Mesenchymal stem cell (in vitro differentiated cells and primary cell): ENCODE measurements at regions not wholly inside any gene's neighbourhood (a gene's known extent, or its start where the extent isn't known, plus 50 kb on each side); places are given as distances from the start of the nearest gene placed in this dataset.
"Not testable (repeated sequence)": the region's sequence is repeated elsewhere in the genome, so short reads cannot be mapped to it uniquely, and the experiment has no call there.

Experiments used
- DNase-seq: peaks from one replicate; pipeline ENCODE4 v3.0.0-alpha.2; 2013
- H2AFZ ChIP-seq: one replicate; pipeline ENCODE4 v1.6.1; 2013; ENCODE audit warnings: low read depth, mild to moderate bottlenecking, control low read depth, inconsistent platforms, low read length, moderate library complexity
- H2AK5ac ChIP-seq: 2 replicates; pipeline ENCODE4 v1.6.1; 2013; ENCODE audit warnings: low read length, moderate library complexity, mild to moderate bottlenecking, inconsistent platforms; ENCODE audit not compliant: severe bottlenecking
- H2BK120ac ChIP-seq: one replicate; pipeline ENCODE4 v1.6.1; 2013; ENCODE audit warnings: low read depth, mild to moderate bottlenecking, inconsistent platforms, low read length, moderate library complexity
- H2BK12ac ChIP-seq, 2 experiments: one replicate each; pipeline ENCODE4 v1.6.1; 2013; ENCODE audit warnings: inconsistent platforms in 2 of 2, low read length in 2 of 2, mild to moderate bottlenecking in 2 of 2, moderate library complexity in 2 of 2, control low read depth in 1 of 2
- H2BK15ac ChIP-seq: one replicate; pipeline ENCODE4 v1.6.1; 2013; ENCODE audit warnings: mild to moderate bottlenecking, low read depth, inconsistent platforms; ENCODE audit not compliant: poor library complexity, severe bottlenecking
- H2BK5ac ChIP-seq: 2 replicates; pipeline ENCODE4 v1.6.1; 2013; ENCODE audit warnings: low read depth, mild to moderate bottlenecking, low read length, control low read depth, inconsistent platforms; ENCODE audit not compliant: poor library complexity, severe bottlenecking
- H3K14ac ChIP-seq, 2 experiments: one replicate each; pipeline ENCODE4 v1.6.1; 2013; ENCODE audit warnings: inconsistent platforms in 2 of 2, low read length in 2 of 2, control low read depth in 1 of 2, mild to moderate bottlenecking in 1 of 2, moderate library complexity in 1 of 2
- H3K18ac ChIP-seq, 2 experiments: one replicate each; pipeline ENCODE4 v1.6.1; 2013; ENCODE audit warnings: inconsistent platforms in 2 of 2, low read length in 2 of 2, control low read depth in 1 of 2, low read depth in 1 of 2, mild to moderate bottlenecking in 1 of 2
- H3K23ac ChIP-seq, 2 experiments: one replicate each; pipeline ENCODE4 v1.6.1; 2013; ENCODE audit warnings: inconsistent platforms in 2 of 2, low read length in 2 of 2, mild to moderate bottlenecking in 2 of 2, moderate library complexity in 2 of 2, control low read depth in 1 of 2
- H3K27ac ChIP-seq: 2 replicates; pipeline ENCODE4 v1.5.1; 2013; ENCODE audit warnings: mild to moderate bottlenecking, moderate library complexity, low read length, control low read depth, inconsistent platforms; ENCODE audit not compliant: poor library complexity, severe bottlenecking
- H3K27me3 ChIP-seq, 2 experiments: 2 replicates each; pipeline versions ENCODE4 v1.6.1 to v1.7.0; 2013; ENCODE audit warnings: low read length in 2 of 2, mild to moderate bottlenecking in 2 of 2, moderate library complexity in 2 of 2, control low read depth in 1 of 2, inconsistent platforms in 1 of 2; ENCODE audit not compliant: control insufficient read depth in 1 of 2, insufficient read depth in 1 of 2
- H3K36me3 ChIP-seq, 2 experiments: 2 replicates each; pipeline versions ENCODE4 v1.6.1 to v1.7.0; 2013; ENCODE audit warnings: low read length in 2 of 2, control low read depth in 1 of 2, inconsistent platforms in 1 of 2, low read depth in 1 of 2, mild to moderate bottlenecking in 1 of 2; ENCODE audit not compliant: insufficient read depth in 2 of 2, control insufficient read depth in 1 of 2
- H3K4ac ChIP-seq, 2 experiments: one replicate each; pipeline ENCODE4 v1.6.1; 2013; ENCODE audit warnings: inconsistent platforms in 2 of 2, low read length in 2 of 2, mild to moderate bottlenecking in 2 of 2, moderate library complexity in 2 of 2, control low read depth in 1 of 2, low read depth in 1 of 2
- H3K4me1 ChIP-seq: 2 replicates; pipeline ENCODE4 v1.6.1; 2013; ENCODE audit warnings: low read depth, low read length, control low read depth; ENCODE audit not compliant: control insufficient read depth, insufficient read depth
- H3K4me2 ChIP-seq: 2 replicates; pipeline ENCODE4 v1.6.1; 2013; ENCODE audit warnings: low read length, mild to moderate bottlenecking, inconsistent platforms; ENCODE audit not compliant: poor library complexity, severe bottlenecking
- H3K4me3 ChIP-seq, 2 experiments: 2 replicates each; pipeline versions ENCODE4 v1.5.1 to v1.7.0; 2013; ENCODE audit warnings: low read length in 2 of 2, mild to moderate bottlenecking in 2 of 2, control low read depth in 1 of 2, low read depth in 1 of 2; ENCODE audit not compliant: insufficient read depth in 1 of 2
- H3K79me1 ChIP-seq: replicated peaks from 2 replicates; pipeline ENCODE4 v1.6.1; 2013; ENCODE audit warnings: mild to moderate bottlenecking, control low read depth, low read length, inconsistent platforms; ENCODE audit not compliant: poor library complexity, severe bottlenecking
- H3K9ac ChIP-seq: 2 replicates; pipeline ENCODE4 v1.7.0; 2013; ENCODE audit warnings: mild to moderate bottlenecking, low read length, moderate library complexity
- H3K9me3 ChIP-seq: 2 replicates; pipeline ENCODE4 v1.7.0; 2013; ENCODE audit warnings: mild to moderate bottlenecking, low read length; ENCODE audit not compliant: control insufficient read depth
- H4K8ac ChIP-seq: one replicate; pipeline ENCODE4 v1.6.1; 2013; ENCODE audit warnings: inconsistent platforms, mild to moderate bottlenecking, low read length, moderate library complexity
- H4K91ac ChIP-seq: one replicate; pipeline ENCODE4 v1.6.1; 2013; ENCODE audit warnings: mild to moderate bottlenecking, low read length, inconsistent platforms
- WGBS: methylation state at CpG from one replicate; pipeline ENCODE4 v1.1.7; 2013; ENCODE audit warnings: mixed read lengths; 5-methylcytosine and 5-hydroxymethylcytosine counted together

DNA sequence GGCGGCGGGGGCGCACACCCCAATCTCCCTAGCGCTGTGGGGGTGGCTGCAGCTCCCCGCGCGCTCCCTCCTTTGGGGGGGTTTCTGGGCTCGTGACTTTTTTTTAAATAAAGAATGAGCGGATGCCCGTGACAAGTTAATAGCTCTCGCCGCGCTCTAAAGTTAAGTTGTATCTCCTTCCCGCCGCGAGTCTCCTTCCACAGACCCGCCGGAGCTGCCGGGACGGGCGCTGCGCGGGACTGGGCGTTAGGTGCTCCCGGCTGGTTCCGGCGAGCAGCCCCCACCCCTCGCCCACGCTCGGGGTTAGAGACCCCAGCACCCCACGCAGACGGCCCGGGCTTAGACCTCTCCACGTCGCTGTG is 82.6 kb upstream of the HMGA2 start:
- peak overlapping the region; percentile 90 for H2AFZ ChIP-seq
- H3K4ac ChIP-seq = peak overlapping the region; percentile 77 to 87
- peak overlapping the region in 1 of 2 experiments; percentile 48 for H3K23ac ChIP-seq
- H3K79me1 ChIP-seq = peaks cover 5% of the 10 kb centered on the region
- H2BK15ac ChIP-seq = peak overlapping the region; percentile 96
- peak overlapping the region; percentile 95 for H4K8ac ChIP-seq
- peak overlapping the region; percentile 88 for H3K9ac ChIP-seq
- H3K14ac ChIP-seq = peak overlapping the region in 1 of 2 experiments; percentile 98
- H3K36me3 ChIP-seq = no peaks in the 10 kb centered on the region
- H3K4me2 ChIP-seq = peak overlapping the region; percentile 80
- H3K27ac ChIP-seq = peak overlapping the region; percentile 82
- no peaks in the 10 kb centered on the region for H3K9me3 ChIP-seq
- peak overlapping the region; percentile 81 to 100 for H3K18ac ChIP-seq
- H2BK12ac ChIP-seq = peak overlapping the region; percentile 97 to 100
- no peaks in the 10 kb centered on the region for H3K27me3 ChIP-seq
- under 1% methylated on average over 28 of the region's 35 CpGs for WGBS
- peak overlapping the region; percentile 98 for H4K91ac ChIP-seq
- no peak overlapping the region for H2AK5ac ChIP-seq
- H3K4me3 ChIP-seq = peak overlapping the region; percentile 89 to 93
- DNase-seq = peak; percentile 70
- peak overlapping the region; percentile 98 for H2BK5ac ChIP-seq
- peaks cover 5% of the 10 kb centered on the region for H3K4me1 ChIP-seq
- H2BK120ac ChIP-seq = peak overlapping the region; percentile 77

DNA sequence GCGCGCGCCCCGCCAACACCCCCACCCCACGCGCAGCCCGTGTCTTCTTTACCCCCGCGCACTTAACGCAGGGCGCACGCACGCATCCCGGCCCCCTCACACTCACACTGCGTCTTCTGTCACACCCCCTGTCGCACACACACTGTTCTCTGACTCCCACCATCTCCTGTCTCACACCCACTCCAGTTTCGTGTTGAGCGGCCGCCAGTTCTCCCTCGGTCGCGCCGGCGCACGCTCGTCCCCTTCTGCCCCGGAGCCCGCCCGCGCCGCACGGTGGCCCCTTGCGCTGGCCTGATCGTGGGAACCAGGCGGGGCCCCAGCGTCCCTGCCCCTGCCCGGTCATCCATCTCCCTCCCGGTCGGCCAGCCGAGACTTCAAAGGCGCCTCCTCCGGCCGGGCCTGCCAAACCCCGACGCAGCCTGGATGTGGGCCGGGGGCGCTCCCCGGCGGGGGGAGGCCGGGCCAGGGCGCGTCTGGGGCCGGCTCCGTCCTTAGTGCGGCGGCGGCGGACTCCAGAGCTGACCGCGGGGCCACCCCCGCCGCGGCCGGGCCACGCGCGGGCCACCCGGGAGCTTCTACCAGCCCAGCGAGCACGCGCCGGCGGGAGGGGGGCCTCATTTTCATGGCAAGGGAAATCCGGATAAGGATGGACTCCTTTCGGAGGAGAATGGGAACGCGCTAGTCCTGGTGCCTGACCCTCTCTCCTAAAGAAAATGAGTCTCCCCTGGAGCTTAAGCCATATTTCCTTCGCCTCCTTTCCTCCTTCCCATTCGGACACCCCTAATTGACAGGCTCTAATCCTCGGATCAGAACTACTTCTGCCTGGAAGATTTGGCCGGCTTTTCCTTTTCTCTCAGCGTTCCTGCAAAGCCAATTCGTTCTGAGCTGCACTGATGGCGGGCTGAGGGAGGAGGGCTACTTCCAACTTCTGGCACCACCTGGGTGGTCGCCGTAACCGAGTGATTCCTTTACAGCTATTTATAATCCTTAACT is 82.0 kb upstream of the HMGA2 start:
- Histone ChIP-seq H3K79me1 (peaks cover 5% of the 10 kb centered on the region), H4K8ac (peak overlapping the region; percentile 95), H2BK12ac (peak overlapping the region; percentile 97 to 100), H3K27ac (peak overlapping the region; percentile 89), H4K91ac (peak overlapping the region; percentile 98), H3K27me3 (no peaks in the 10 kb centered on the region), H3K4ac (peak overlapping the region; percentile 77 to 87), H3K4me3 (peak overlapping the region; percentile 89 to 93), H3K18ac (peak overlapping the region; percentile 81 to 100), H3K23ac (peak overlapping the region; percentile 48 to 60), H3K14ac (peak overlapping the region in 1 of 2 experiments; percentile 98), H2BK5ac (peak overlapping the region; percentile 98), H2AFZ (peak overlapping the region; percentile 90), H2BK15ac (peak overlapping the region; percentile 96), H3K4me1 (peaks cover 5% of the 10 kb centered on the region), H3K36me3 (no peaks in the 10 kb centered on the region), H2BK120ac (peak overlapping the region; percentile 77), H2AK5ac (no peak overlapping the region), H3K4me2 (peak overlapping the region; percentile 80), H3K9ac (peak overlapping the region; percentile 88), H3K9me3 (no peaks in the 10 kb centered on the region)
- WGBS = 3% methylated on average over 84 of the region's 87 CpGs
- peak; percentile 64 for DNase-seq

DNA sequence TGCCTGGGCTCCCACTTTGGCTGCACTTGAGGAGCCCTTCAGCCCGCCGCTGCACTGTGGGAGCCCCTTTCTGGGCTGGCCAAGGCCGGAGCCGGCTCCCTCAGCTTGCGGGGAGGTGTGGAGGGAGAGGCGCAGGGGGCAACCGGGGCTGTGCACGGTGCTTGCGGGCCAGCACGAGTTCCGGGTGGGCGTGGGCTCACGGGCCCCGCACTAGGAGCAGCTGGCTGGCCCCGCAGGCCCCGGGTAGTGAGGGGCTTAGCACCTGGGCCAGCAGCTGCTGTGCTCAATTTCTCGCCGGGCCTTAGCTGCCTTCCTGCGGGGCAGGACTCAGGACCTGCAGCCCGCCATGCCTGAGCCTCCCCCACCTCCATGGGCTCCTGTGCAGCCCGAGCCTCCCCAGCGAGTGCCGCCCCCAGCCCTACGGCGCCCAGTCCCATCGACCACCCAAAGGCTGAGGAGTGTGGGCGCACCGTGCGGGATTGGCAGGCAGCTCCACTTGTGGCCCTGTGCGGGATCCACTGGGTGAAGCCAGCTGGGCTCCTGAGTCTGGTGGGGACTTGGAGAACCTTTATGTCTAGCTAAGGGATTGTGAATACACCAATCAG is 79.9 kb upstream of the HMGA2 start:
- not testable (repeated sequence) for DNase-seq, H3K4me1 ChIP-seq, H3K4ac ChIP-seq, H3K27me3 ChIP-seq, H3K79me1 ChIP-seq, H2AK5ac ChIP-seq, H2AFZ ChIP-seq, H4K91ac ChIP-seq, H2BK5ac ChIP-seq, H2BK12ac ChIP-seq, H3K23ac ChIP-seq, H2BK15ac ChIP-seq, H3K4me2 ChIP-seq, H3K9me3 ChIP-seq, H2BK120ac ChIP-seq, H3K14ac ChIP-seq, H3K18ac ChIP-seq, H3K36me3 ChIP-seq, H4K8ac ChIP-seq, H3K9ac ChIP-seq, H3K4me3 ChIP-seq, H3K27ac ChIP-seq
- 97% methylated on average over 29 of the region's 30 CpGs for WGBS

DNA sequence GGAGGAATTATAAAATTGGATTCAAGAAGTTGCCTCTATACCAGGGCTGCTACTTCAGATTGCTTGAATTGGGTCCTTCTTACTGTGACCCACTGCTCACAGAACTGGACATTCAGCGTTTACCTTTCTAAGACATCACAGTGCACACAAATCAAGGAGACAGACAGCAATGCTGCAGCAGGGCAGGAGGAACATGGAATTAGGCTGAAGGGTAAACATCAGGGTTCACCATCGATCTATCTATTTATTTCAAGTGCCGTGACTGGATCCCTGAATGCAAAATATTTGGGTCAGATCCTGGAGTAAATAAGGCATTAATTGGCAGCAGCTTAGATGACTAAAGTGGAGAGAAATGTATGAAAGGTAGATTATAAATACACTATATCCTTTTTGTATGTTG is 76.9 kb upstream of the HMGA2 start:
- no peaks in the 10 kb centered on the region for H3K27me3 ChIP-seq
- no peak overlapping the region for H3K14ac ChIP-seq

More for the DNA sequence above, 76.9 kb upstream of the HMGA2 start:
- WGBS = 84% methylated on average over 3 of the region's 3 CpGs
- H2BK5ac ChIP-seq = no peak overlapping the region
- no peak overlapping the region for H3K27ac ChIP-seq
- H4K8ac ChIP-seq = no peak overlapping the region
- H3K4me3 ChIP-seq = no peak overlapping the region
- H2AK5ac ChIP-seq = no peak overlapping the region
- no peak overlapping the region for H3K9ac ChIP-seq
- no peak overlapping the region for H2BK120ac ChIP-seq
- H2BK12ac ChIP-seq = no peak overlapping the region
- peaks cover 2% of the 10 kb centered on the region for H3K4me1 ChIP-seq
- H2BK15ac ChIP-seq = no peak overlapping the region
- H3K18ac ChIP-seq = no peak overlapping the region
- no peaks in the 10 kb centered on the region for H3K9me3 ChIP-seq
- H2AFZ ChIP-seq = no peak overlapping the region
- no peak overlapping the region for H3K4ac ChIP-seq
- H3K23ac ChIP-seq = no peak overlapping the region
- no peak overlapping the region for H4K91ac ChIP-seq
- H3K79me1 ChIP-seq = peaks cover 5% of the 10 kb centered on the region
- no peaks in the 10 kb centered on the region for H3K36me3 ChIP-seq
- no peak for DNase-seq
- H3K4me2 ChIP-seq = no peak overlapping the region
